HG02642 (cell line): ENCODE measurements at regions not wholly inside any gene's neighbourhood (a gene's known extent, or its start where the extent isn't known, plus 50 kb on each side); places are given as distances from the start of the nearest gene placed in this dataset.
"Not testable (repeated sequence)": the region's sequence is repeated elsewhere in the genome, so short reads cannot be mapped to it uniquely, and the experiment has no call there.

Experiments
- ATAC-seq: cut with Tn5 transposase; IDR thresholded peaks from one replicate; pipeline ENCODE4 v1.9.1; 2021; ENCODE audit warnings: mild to moderate bottlenecking; ENCODE audit not compliant: unreplicated experiment, poor library complexity

DNA sequence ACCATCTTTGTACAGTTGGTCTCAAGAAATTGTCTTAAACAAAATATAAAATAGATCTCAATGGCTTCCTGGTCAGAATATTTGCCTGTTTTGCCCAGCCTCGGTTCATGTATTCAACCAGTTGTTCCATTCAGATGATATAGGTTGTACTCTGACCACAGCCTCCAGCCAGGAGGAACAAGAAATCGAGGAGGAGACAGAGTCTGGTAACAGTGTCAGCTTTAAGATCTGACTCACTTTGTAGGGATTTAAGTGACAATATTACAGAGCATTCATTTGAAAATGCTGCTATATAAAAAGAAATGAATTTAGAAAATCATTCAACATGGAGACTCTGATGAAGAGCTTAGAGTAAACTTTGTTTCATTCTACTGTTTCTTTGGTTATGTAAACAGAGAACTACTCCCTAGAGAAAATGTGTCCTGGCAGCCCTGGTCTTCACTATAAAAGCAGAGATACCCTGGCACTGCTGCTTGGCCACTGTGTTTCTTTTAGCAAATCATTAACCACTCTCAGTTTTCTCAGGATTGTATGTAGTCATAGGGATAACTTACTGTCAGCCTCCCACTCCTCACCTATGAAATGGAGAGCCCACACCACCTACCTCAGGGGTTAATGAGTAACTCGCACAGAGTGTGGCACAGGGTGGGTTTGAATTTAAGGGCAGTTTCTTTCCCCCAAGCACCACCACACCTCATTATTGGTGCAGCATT is 53.5 kb downstream of the PAGE2 start:
- no peak for ATAC-seq

DNA sequence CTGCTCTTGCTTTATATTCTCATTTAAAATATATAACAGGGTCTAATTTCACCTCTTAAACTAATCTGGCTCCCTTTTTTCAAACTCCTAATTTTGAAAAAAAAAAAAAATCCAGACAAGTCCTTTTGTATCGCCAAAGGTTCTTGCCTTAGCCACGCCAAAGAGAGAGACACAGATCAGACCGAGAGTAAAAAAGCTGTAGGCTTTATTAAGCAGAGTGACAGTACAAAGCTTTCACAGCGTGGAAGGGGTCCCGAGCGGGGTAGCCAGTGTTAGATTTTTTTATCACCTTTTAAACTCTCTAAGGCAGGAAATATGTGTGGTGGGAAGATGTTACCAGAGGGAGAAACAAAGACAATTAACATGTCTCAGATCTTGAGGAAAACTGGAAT is 54.1 kb downstream of the PAGE2 start:
- no peak for ATAC-seq

DNA sequence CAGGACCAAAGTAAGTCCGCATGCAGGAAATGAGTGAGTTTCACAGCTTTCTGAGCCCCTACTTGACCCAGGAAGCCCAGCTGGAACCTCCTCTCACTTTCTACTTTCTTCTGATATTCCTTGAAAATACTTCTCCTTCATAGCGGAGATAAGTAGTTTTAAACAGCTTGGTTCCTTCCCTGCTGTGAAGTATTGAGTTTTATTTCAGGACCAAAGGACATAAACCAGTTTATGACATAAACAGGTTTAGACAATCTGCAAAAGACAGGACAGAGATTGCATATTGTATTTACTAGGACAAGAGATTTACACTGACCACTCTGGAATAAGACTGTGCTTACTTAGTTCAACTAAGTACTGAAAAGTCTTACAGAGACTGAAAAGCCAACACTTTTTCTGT is 54.8 kb downstream of the PAGE2 start:
- no peak for ATAC-seq

DNA sequence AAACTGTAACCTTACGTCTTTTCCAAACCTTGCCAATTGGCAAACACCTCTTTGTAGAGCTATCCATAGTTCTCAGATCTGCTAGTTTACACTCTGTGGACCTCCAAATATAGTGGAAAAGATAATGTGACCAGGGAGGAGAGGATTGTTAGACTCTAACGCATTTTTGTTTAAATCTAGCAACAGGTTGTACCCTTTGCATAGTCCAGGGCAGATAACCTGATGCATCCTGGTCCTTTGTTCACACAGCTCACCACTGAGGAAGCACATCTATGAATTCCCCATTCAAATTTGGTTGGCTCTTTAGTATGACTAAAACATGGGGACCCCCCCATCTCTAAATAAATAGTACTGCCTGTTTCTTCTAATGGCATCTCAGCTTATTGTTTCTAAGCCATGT is 55.9 kb downstream of the PAGE2 start:
- no peak for ATAC-seq

DNA sequence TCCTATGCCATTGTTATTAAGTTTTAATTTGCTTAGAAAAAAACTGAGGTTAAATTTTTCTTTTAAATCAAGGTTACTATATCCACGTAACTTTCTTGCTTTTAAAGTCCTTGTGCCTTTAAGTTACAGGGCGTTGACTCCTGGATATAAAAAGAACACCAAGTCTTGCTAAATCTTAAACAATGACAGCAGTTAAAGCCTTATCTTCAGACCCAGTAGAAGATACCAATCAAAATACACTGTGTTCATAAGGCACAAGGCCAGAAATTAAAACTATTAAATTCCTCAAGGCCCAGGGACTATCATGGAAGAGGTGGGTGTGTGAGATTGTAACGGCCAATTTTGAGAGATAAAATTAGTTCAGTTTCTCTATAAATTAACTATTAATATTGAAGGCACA is 60.4 kb downstream of the PAGE2 start:
- ATAC-seq: no peak

DNA sequence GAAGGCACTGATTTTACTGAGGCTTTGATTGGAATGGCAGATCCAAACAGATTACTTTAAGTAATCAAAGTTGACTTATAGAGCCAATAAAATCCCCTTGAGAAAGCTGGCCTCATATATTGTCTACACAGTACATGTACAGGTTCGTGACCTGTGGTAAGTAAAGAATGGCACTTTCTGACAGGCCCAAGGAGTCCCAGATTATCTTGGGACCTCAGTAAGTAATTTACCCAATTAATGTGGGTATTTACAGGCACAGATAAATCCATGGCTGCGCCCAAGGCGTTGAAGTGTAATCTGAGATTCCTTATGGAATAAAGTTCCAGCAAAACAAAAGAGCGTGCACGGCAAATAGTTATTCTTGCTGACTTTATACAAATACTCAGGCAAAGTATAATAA is 62.4 kb downstream of the PAGE2 start:
- ATAC-seq: no peak

DNA sequence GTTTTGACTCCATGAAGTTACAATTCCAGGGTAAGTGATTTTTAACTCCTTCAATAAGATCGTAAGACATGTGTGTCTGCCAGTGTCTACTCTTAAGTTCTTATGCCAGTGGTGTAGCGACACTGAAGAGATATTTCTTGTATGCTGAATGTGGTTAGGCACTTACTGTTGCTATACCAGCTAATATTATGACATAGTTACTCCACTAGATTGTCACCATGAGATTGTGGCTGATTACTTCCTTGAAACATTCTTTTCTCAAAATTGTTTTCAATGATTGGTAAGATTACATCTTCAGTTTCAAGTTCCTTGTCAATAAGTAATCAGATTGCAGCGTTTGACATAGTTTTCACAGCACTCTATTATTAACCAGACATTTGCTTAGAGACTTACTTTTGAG is 60.6 kb upstream of the PAGE5 start:
- ATAC-seq: no peak

DNA sequence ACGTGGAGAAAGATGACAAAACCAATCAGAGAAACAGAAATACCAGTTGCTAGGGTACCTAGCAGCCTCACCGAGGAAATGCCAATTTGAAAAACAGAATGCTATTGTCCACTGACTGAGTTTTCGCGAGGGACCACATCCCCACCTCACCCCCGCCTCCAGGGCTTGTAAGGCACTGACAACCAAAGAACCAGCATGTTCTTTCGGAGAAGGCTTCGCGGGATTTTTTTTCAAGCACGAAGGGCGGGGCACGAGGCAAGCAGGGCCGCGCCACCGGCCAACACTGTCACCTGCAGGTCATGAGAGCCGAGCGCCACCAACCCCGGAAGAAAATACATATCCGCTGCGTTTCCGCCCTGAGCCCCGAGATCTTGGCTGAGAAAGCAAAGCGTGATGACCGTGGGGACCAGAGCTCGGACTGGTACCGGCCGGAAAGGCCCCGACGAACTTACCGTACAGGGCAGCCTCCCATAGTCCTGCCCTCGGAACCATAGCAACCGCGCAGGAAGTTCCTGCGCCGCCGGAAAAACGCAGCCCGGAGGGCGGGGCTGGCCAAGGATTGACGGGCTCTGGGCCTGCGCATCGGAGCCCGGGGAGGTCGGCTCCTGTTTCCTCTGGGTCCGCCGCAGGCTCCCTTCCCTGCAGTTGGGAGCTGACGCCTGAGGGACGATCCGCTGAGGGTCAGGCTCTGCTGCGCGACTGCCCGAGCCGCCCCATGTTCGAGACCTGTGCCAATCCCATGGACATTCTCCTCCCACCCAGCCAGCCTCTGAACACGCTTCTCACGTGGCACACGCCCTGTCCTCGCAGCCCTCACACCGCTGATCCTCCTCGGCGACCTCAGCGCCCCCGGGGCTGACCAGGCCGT is 59.2 kb upstream of the PAGE5 start:
- peak; percentile 96 for ATAC-seq

DNA sequence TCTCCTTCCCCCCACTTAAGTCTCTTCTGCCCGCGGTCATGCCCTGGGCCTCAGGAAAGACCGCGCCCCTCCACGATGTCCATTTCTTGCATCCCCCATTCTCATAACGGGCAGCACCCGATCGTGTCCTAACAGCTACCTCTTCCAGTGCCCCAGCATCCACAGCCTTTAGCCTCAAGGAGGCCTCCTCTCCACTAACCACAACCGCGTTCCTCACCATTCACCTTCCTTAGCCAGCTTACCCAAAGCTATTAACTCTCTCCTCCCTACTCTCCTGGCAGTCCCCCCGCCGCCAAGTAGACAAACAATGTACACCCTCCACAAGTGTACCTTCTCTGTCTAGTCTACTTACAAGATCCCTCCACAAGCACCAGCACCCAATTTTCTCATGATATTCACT is 58.6 kb upstream of the PAGE5 start:
- ATAC-seq: no peak

DNA sequence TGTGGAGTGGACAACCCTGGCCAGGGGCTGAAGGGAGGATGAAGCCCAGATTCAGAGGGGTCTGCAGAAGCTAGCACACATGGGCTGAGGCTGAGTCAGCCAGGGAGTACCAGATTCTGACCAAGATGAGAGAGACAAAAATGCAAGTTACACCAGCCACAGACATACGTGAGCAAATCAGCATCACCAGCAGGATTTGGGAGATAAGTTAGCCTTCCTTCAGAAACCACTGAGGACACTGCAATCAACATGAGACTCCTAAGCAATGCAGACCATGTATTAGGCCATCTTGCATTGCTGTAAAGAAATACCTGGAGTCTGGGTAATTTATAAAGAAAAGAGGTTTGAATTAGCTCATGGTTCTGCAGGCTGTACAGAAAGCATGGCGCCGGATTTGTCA is 57.0 kb upstream of the PAGE5 start:
- ATAC-seq: no peak

DNA sequence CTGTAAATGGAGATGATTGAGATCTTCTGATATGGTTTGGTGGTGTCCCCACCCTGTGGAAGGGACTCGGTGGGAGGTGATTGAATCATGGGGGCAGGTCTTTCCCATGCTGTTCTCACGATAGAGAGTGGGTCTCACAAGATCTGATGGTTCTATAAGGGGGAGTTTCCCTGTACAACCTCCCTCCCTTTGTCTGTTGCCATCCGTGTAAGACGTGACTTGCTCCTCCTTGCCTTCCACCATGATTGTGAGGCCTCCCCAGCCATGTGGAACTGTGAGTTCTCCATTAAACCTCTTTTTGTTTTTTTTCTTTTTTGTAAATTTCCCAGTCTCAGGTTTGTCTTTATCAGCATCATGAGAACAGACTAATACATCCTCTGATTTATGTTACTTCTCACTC is 55.1 kb upstream of the PAGE5 start:
- ATAC-seq: not testable (repeated sequence)

DNA sequence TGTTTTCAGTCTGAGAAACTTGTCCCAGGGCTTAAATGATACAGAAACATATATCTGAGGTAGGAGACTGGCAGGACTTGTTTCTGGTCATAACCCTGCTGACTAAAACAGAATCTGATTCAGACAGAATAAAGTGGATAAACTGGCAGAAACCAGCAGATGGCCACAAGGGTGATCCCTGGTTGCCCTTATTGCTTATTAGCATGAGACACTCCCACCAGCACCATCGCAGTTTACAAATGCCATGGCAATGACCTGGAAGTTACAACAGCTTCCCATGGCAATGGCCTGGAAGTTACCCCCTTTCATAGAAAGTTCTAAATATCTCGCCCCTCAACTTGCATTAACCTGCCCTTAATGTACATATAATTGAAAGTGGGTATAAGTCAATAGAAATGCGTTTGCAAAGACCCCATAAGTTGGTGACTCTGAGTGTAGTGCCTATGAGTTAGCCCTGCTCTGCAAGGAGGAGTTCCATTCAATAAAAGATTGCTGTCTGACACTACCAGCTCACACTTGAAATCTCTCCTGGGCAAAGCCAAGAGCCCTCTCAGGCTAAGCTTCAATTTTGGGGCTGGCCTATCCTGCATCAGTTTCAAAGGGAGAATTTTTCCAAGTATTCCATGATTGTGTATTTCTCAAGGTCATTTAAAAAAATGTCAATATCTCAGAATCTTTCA is 52.9 kb upstream of the PAGE5 start:
- no peak for ATAC-seq

DNA sequence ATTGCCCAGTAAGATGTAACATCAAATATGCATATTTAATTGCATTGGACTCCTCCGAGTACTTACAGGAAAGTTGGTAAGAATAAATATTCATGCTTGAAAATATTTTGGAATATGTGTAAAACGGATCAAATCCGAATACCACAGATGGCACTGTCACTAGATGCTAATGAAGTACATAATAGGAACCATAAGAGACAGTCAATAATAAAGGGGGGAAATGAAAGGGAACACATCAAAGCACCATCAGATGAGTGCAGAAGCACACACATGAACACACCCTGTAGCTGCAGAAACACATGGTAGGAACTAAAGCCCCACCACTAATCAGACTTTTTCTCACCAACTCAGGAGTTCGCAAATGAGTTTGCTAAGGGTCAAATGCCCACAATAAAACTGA is 52.2 kb upstream of the PAGE5 start:
- ATAC-seq: no peak

DNA sequence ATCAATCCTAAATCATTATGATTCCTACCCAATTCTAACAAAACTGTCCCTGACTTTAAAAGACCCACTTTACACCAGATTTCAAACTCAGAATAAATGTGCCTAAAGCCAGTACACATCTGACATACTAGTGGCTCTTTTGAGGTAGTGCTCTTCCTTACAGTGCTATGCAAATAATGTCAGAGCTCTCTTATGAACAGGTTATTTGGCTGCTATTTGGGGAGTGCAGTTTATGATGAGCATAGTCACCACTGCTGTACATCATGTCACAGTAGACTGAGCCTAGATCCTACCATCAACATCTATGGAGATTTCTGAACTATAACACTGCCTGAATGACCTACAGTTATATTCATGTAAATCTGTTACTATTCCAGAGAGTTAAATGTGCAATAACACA is 50.4 kb upstream of the PAGE5 start:
- ATAC-seq: peak; percentile 52
